Fibroblast of mammary gland (primary cell): ENCODE measurements at regions not wholly inside any gene's neighbourhood (a gene's known extent, or its start where the extent isn't known, plus 50 kb on each side); places are given as distances from the start of the nearest gene placed in this dataset.

Experiments used
- DNase-seq: peaks from one replicate; pipeline ENCODE4 v3.0.0-alpha.2; 2010; ENCODE audit warnings: low read depth
- H3K4me3 ChIP-seq: 2 replicates; pipeline ENCODE4 v1.5.1; 2011; ENCODE audit warnings: low read depth, mild to moderate bottlenecking, low read length, moderate library complexity; ENCODE audit not compliant: control insufficient read depth
- TF ChIP-seq, protein P1 (sequence below): conservative IDR thresholded peaks from 2 replicates; pipeline ENCODE4 v1.5.1; 2011; ENCODE audit warnings: low read depth, low read length, inconsistent platforms; ENCODE audit not compliant: control insufficient read depth, insufficient read depth

GRCh38 chr5:30523061-30523460 is 670.4 kb upstream of the CDH6 start:
- TF ChIP-seq, protein P1, sequence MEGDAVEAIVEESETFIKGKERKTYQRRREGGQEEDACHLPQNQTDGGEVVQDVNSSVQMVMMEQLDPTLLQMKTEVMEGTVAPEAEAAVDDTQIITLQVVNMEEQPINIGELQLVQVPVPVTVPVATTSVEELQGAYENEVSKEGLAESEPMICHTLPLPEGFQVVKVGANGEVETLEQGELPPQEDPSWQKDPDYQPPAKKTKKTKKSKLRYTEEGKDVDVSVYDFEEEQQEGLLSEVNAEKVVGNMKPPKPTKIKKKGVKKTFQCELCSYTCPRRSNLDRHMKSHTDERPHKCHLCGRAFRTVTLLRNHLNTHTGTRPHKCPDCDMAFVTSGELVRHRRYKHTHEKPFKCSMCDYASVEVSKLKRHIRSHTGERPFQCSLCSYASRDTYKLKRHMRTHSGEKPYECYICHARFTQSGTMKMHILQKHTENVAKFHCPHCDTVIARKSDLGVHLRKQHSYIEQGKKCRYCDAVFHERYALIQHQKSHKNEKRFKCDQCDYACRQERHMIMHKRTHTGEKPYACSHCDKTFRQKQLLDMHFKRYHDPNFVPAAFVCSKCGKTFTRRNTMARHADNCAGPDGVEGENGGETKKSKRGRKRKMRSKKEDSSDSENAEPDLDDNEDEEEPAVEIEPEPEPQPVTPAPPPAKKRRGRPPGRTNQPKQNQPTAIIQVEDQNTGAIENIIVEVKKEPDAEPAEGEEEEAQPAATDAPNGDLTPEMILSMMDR: no peak

GRCh38 chr5:30505014-30505886 is 688.2 kb upstream of the CDH6 start:
- no peak overlapping the region for H3K4me3 ChIP-seq
- TF ChIP-seq, protein P1: no peak
- no peak for DNase-seq

More at GRCh38 chr5:30523061-30523460, 670.4 kb upstream of the CDH6 start:
- H3K4me3 ChIP-seq: no peak overlapping the region
- DNase-seq: no peak

- TF ChIP-seq, protein P1: no peak
- no peak overlapping the region for H3K4me3 ChIP-seq
- DNase-seq: no peak
Observed at GRCh38 chr5:30502277-30502676, 691.2 kb upstream of the CDH6 start.

- no peak overlapping the region for H3K4me3 ChIP-seq
- TF ChIP-seq, protein P1: no peak
- no peak for DNase-seq
Observed at GRCh38 chr5:30501065-30501464, 692.4 kb upstream of the CDH6 start.

GRCh38 chr5:30500513-30500912 is 693.0 kb upstream of the CDH6 start:
- H3K4me3 ChIP-seq: no peak overlapping the region
- DNase-seq: no peak
- TF ChIP-seq, protein P1: no peak

DNA sequence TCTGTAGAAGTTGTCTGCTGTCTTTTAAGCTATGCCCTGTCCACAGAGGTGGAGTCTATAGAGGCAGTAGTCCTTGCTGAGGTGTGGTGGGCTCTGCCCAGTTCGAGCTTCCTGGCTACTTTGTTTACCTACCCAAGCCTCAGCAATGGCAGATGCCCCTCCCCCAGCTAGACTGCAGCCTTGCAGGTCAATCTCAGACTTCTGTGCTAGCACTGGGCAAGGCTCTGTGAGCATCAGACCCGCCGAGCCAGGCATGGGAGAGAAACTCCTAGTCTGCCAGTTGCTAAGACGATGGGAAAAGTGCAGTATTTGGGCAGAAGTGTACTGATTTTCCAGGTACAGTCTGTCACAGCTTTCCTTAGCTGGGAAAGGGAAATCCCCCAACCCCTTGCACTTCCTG is 694.1 kb upstream of the CDH6 start:
- no peak overlapping the region for H3K4me3 ChIP-seq
- TF ChIP-seq, protein P1: no peak
- DNase-seq: no peak
